Choroid plexus epithelial cell (primary cell): ENCODE measurements at regions not wholly inside any gene's neighbourhood (a gene's known extent, or its start where the extent isn't known, plus 50 kb on each side); places are given as distances from the start of the nearest gene placed in this dataset.

Source experiments
- DNase-seq: peaks from one replicate; pipeline ENCODE4 v3.0.0-alpha.2; 2010; ENCODE audit warnings: low read depth
- H3K4me3 ChIP-seq: 2 replicates; pipeline ENCODE4 v1.5.1; 2011; ENCODE audit warnings: low read depth, mild to moderate bottlenecking, control low read depth, low read length, moderate library complexity
- CTCF ChIP-seq: conservative IDR thresholded peaks from 2 replicates; pipeline ENCODE4 v1.5.1; 2011; ENCODE audit warnings: low read depth, mild to moderate bottlenecking, control low read depth, inconsistent platforms, low read length, moderate library complexity

GRCh38 chr13:50309318-50309717 is 294.1 kb downstream of the KCNRG start:
- no peak for TF ChIP-seq CTCF
- no peak for DNase-seq
- no peak overlapping the region for H3K4me3 ChIP-seq

- TF ChIP-seq CTCF, result no peak
- no peak for DNase-seq
- H3K4me3 ChIP-seq, result no peak overlapping the region
These were observed 294.8 kb downstream of the KCNRG start for GRCh38 chr13:50309882-50310594.

- no peak for TF ChIP-seq CTCF
- H3K4me3 ChIP-seq, result no peak overlapping the region
- DNase-seq, result no peak
These were observed 295.5 kb downstream of the KCNRG start for GRCh38 chr13:50310734-50311133.

GRCh38 chr13:50318887-50319286 is 303.6 kb downstream of the KCNRG start:
- H3K4me3 ChIP-seq, result no peak overlapping the region
- no peak for DNase-seq
- no peak for TF ChIP-seq CTCF

GRCh38 chr13:50319635-50320255 is 304.5 kb downstream of the KCNRG start:
- no peak for TF ChIP-seq CTCF
- peak; percentile 67 for DNase-seq
- no peak overlapping the region for H3K4me3 ChIP-seq

GRCh38 chr13:50320271-50320862 is 305.1 kb downstream of the KCNRG start:
- DNase-seq, result peak; percentile 50
- TF ChIP-seq CTCF, result no peak
- no peak overlapping the region for H3K4me3 ChIP-seq
